OCI-LY3 (cell line): ENCODE measurements at regions not wholly inside any gene's neighbourhood (a gene's known extent, or its start where the extent isn't known, plus 50 kb on each side); places are given as distances from the start of the nearest gene placed in this dataset.

Source experiments
- CTCF ChIP-seq: fragments of 200-600, 300-600 bp; sonication (generic); IDR thresholded peaks from 2 replicates; pipeline ENCODE4 v1.5.1; 2014; ENCODE audit warnings: antibody characterized with exemption, low read length, low read depth
- EZH2phosphoT487 ChIP-seq: fragments of 200-600 bp; shearing (Covaris generic); IDR thresholded peaks from 2 replicates; pipeline ENCODE4 v1.6.1; 2018; ENCODE audit warnings: antibody characterized with exemption, mixed run types, low read depth

DNA sequence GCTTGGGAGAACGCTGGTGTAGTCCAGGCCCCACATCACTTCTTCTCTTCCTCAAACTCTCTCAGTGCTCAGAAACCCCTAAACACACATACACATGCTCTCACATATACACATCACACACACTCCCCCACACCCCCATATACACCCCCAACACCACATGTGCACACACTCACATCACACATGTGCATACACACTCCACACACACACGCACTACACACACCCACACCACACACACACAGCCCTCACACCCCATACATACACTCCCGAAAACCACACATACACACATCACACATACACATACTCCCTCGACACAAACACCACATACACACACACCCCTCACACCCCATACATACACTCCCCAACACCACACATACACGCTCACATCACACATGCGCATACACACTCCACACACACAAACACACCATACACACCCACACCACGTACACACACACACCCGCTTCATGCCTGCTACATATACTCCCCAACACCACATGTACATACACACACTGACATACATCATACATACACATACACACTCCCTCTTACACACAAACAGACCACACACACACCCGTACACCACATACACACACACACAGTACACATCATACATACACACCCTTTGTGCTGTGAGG lies 110.3 kb upstream of the TMEM170B start:
- no peak for TF ChIP-seq CTCF
- TF ChIP-seq EZH2phosphoT487 = no peak
